SH-SY5Y (cell line): ENCODE measurements at regions not wholly inside any gene's neighbourhood (a gene's known extent, or its start where the extent isn't known, plus 50 kb on each side); places are given as distances from the start of the nearest gene placed in this dataset.

Experiments used
- GATA2 ChIP-seq: IDR thresholded peaks from 2 replicates; pipeline ENCODE4 v1.6.1; 2011; ENCODE audit warnings: mild to moderate bottlenecking, low read depth, low read length
- GATA3 ChIP-seq: IDR thresholded peaks from 2 replicates; pipeline ENCODE4 v1.6.1; 2011; ENCODE audit warnings: low read depth, mild to moderate bottlenecking, low read length, moderate library complexity

DNA sequence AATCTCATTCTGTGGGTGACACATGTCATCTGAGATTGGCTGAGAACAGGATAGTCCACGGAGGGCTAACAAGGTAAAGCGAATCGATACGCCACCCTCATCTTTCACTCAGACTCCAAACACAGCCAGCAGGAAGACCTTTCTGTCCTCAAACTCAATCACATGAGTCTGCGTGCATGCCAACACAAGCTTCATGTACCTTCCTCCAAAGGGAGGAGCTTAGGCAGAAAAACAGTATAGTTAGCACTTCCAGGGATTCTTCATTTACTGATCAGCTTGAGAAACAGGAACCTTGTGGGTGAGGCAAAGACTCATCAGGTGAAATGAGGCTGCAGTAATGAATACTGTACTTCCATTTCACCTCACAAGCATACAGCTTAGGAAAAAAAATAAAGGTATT lies 767.1 kb upstream of the API5 start:
- TF ChIP-seq GATA2 = no peak
- no peak for TF ChIP-seq GATA3
